ENCODE measurements at regions not wholly inside any gene's neighbourhood (a gene's known extent, or its start where the extent isn't known, plus 50 kb on each side); places are given as distances from the start of the nearest gene placed in this dataset.
"Not testable (repeated sequence)": the region's sequence is repeated elsewhere in the genome, so short reads cannot be mapped to it uniquely, and the experiment has no call there.

GRCh38 chr2:55124682-55125081 is 74.4 kb upstream of the RTN4 start:
- DNase-seq = not testable (repeated sequence)

GRCh38 chr2:55123851-55124269 is 73.6 kb upstream of the RTN4 start:
- DNase-seq = no peak

GRCh38 chr2:55120634-55121359 is 70.5 kb upstream of the RTN4 start:
- peak; percentile 97 for DNase-seq

GRCh38 chr2:55119711-55120487 is 69.6 kb upstream of the RTN4 start:
- peak; percentile 98 for DNase-seq

GRCh38 chr2:55118643-55119083 is 68.4 kb upstream of the RTN4 start:
- no peak for DNase-seq

GRCh38 chr2:55116966-55117365 is 66.7 kb upstream of the RTN4 start:
- DNase-seq = no peak

GRCh38 chr2:55116598-55116964 is 66.3 kb upstream of the RTN4 start:
- DNase-seq = no peak

GRCh38 chr2:55115761-55116597 is 65.7 kb upstream of the RTN4 start:
- DNase-seq = no peak

GRCh38 chr2:55114597-55114996 is 64.3 kb upstream of the RTN4 start:
- no peak for DNase-seq

GRCh38 chr2:55114082-55114481 is 63.8 kb upstream of the RTN4 start:
- DNase-seq = no peak

- peak; percentile 48 for DNase-seq
Observed at GRCh38 chr2:55112229-55113031, 62.2 kb upstream of the RTN4 start.

- peak; percentile 69 for DNase-seq
Observed at GRCh38 chr2:55111570-55112228, 61.4 kb upstream of the RTN4 start.

GRCh38 chr2:55111230-55111569 is 60.9 kb upstream of the RTN4 start:
- no peak for DNase-seq

- DNase-seq = peak; percentile 88
Observed at GRCh38 chr2:55109219-55109891, 59.1 kb upstream of the RTN4 start.

- peak; percentile 53 for DNase-seq
Observed at GRCh38 chr2:55108456-55109160, 58.4 kb upstream of the RTN4 start.

GRCh38 chr2:55107436-55107835 is 57.2 kb upstream of the RTN4 start:
- DNase-seq = no peak

- no peak for DNase-seq
Observed at GRCh38 chr2:55106148-55106547, 55.9 kb upstream of the RTN4 start.

- no peak for DNase-seq
Observed at GRCh38 chr2:55105456-55105855, 55.2 kb upstream of the RTN4 start.

- no peak for DNase-seq
Observed at GRCh38 chr2:55103046-55103445, 52.8 kb upstream of the RTN4 start.

GRCh38 chr2:55102056-55102812 is 52.0 kb upstream of the RTN4 start:
- no peak for DNase-seq
